ENCODE measurements at regions not wholly inside any gene's neighbourhood (a gene's known extent, or its start where the extent isn't known, plus 50 kb on each side); places are given as distances from the start of the nearest gene placed in this dataset.

DNA sequence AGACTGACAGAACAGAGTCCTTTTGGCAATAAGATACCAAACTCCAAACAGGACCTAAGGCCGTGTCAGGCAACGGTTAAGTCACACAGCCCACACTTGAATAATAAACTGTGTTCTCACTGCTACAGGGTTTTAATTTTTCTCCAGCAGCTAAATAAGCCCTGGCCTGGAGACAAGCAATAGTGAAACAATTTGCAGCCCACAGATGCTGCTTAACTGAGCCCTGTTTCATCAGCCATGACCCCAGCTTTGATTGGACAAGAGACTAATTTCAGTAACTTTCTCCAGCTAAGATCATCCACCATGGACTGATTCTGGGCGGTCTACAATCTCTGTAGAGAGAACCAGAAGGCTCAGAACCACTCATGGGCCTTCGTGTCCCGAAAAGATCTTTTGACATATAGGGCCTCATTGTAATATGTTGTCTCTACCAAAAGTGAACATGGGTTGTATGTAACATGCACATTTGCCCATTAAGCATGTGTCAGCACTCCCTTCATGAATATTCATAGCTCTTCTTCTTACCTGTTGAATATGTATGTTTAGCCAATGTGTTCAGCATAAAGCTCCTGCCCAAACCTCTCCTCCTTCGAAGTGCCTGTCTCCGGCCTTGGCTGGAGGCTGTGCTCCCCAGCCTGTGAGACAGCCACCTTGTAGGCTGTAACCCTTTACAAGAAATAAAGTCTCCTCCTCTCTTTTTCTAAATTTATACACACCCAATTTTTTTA lies 223.1 kb upstream of the AKR1E2 start:
- TF ChIP-seq SP1 (IDR thresholded peaks at IDR 0.05) (no peak), EGR1 (IDR thresholded peaks at IDR 0.05; ENCODE audit: low read depth in 2 of 2) (no peak), REST (IDR thresholded peaks at IDR 0.05) (no peak), CTCF (IDR thresholded peaks at IDR 0.05; ENCODE audit: low read depth, low read length, missing input control) (no peak), ATF3 (IDR thresholded peaks at IDR 0.05) (no peak), GABPA (IDR thresholded peaks at IDR 0.05 in 1 of 2, conservative IDR thresholded peaks at IDR 0.05 in 1 of 2) (no peak), JUND (IDR thresholded peaks at IDR 0.05) (no peak), FOXA1 (IDR thresholded peaks at IDR 0.05) (no peak), RAD21 (IDR thresholded peaks at IDR 0.05) (no peak)

Data from liver (tissue), 3 donors.